H1 (cell line): ENCODE measurements at regions not wholly inside any gene's neighbourhood (a gene's known extent, or its start where the extent isn't known, plus 50 kb on each side); places are given as distances from the start of the nearest gene placed in this dataset.

Experiments used
- CTCF ChIA-PET: fragments of 300-600 bp; sonication (Branson Sonifier 250); formaldehyde crosslinking; loops from one replicate; lab custom pipeline; 2021; ENCODE audit not compliant: partially characterized antibody; lab: Charles Lee
- POLR2A ChIA-PET: fragments of 300-600 bp; sonication (Branson Sonifier 250); formaldehyde crosslinking; loops from one replicate; lab custom pipeline; 2021; ENCODE audit warnings: inconsistent platforms; ENCODE audit not compliant: partially characterized antibody; lab: Charles Lee
- DNase-seq, 2 experiments: peaks; one replicate each; pipeline versions ENCODE4 v3.0.0 to v3.0.0-alpha.2; 2010 to 2022; ENCODE audit warnings: low spot score in 2 of 2, low read depth in 1 of 2, mixed read lengths in 1 of 2
- FAIRE-seq: peaks from 2 replicates; lab custom pipeline; 2011; peaks lifted over from hg19 to GRCh38; lab: Jason Lieb, UNC
- H2AFZ ChIP-seq: 2 replicates; pipeline ENCODE4 v1.8.1; 2012; ENCODE audit warnings: low read length, inconsistent platforms
- H2AK5ac ChIP-seq: 2 replicates; pipeline ENCODE4 v1.6.1; 2013; ENCODE audit warnings: low read depth, low read length
- H2BK120ac ChIP-seq: replicated peaks from 2 replicates; pipeline ENCODE3; 2013; ENCODE audit warnings: low read depth, low read length, inconsistent platforms
- H2BK12ac ChIP-seq: 2 replicates; pipeline ENCODE4 v1.6.1; 2013; ENCODE audit warnings: low read depth, low read length
- H2BK15ac ChIP-seq: 2 replicates; pipeline ENCODE4 v1.6.1; 2013; ENCODE audit warnings: low read length
- H2BK20ac ChIP-seq: 2 replicates; pipeline ENCODE4 v1.6.1; 2013; ENCODE audit warnings: low read length
- H2BK5ac ChIP-seq: 2 replicates; pipeline ENCODE4 v1.6.1; 2013; ENCODE audit warnings: low read depth, low read length
- H3K14ac ChIP-seq: 2 replicates; pipeline ENCODE4 v1.6.1; 2013; ENCODE audit warnings: inconsistent platforms; ENCODE audit not compliant: insufficient read length
- H3K18ac ChIP-seq: 2 replicates; pipeline ENCODE4 v1.6.1; 2013; ENCODE audit warnings: low read length; ENCODE audit errors: extremely low read depth
- H3K23ac ChIP-seq: 2 replicates; pipeline ENCODE4 v1.6.1; 2013; ENCODE audit warnings: inconsistent platforms; ENCODE audit not compliant: insufficient read length
- H3K23me2 ChIP-seq: 2 replicates; pipeline ENCODE4 v1.6.1; 2013; ENCODE audit warnings: low read depth, low read length
- H3K27ac ChIP-seq: 2 replicates; pipeline ENCODE4 v1.6.1; 2011; ENCODE audit warnings: low read depth, low read length, inconsistent platforms
- H3K27me3 ChIP-seq, 4 experiments: replicated peaks in 1 of 4; 1 replicate in 1 of 4; 2 replicates in 3 of 4; pipeline versions ENCODE4 v1.6.1 to v1.8.1; 2011 to 2013; ENCODE audit warnings: low read length in 3 of 4, mild to moderate bottlenecking in 3 of 4, inconsistent platforms in 2 of 4, mixed read lengths in 2 of 4, moderate library complexity in 1 of 4; ENCODE audit not compliant: control insufficient read depth in 3 of 4, insufficient read depth in 3 of 4; ENCODE audit errors: extremely low read depth in 1 of 4
- H3K36me3 ChIP-seq, 4 experiments: 2 replicates each; pipeline versions ENCODE4 v1.6.1 to v1.8.1; 2011 to 2013; ENCODE audit warnings: mild to moderate bottlenecking in 4 of 4, low read length in 3 of 4, moderate library complexity in 2 of 4, control low read depth in 1 of 4, inconsistent platforms in 1 of 4; ENCODE audit not compliant: insufficient read depth in 4 of 4, control insufficient read depth in 2 of 4
- H3K4ac ChIP-seq: replicated peaks from 2 replicates; pipeline ENCODE3; 2013; ENCODE audit warnings: low read length, low read depth, mixed read lengths, inconsistent platforms; ENCODE audit not compliant: insufficient read length
- H3K4me1 ChIP-seq, 4 experiments: replicated peaks in 1 of 4; 1 replicate in 1 of 4; 2 replicates in 3 of 4; pipeline versions ENCODE4 v1.6.1 to v1.8.1; 2011 to 2013; ENCODE audit warnings: low read length in 3 of 4, inconsistent platforms in 2 of 4, mixed read lengths in 1 of 4; ENCODE audit not compliant: insufficient read depth in 4 of 4, control insufficient read depth in 3 of 4
- H3K4me2 ChIP-seq, 2 experiments: 2 replicates each; pipeline versions ENCODE4 v1.6.1 to v1.8.1; 2011 to 2013; ENCODE audit warnings: low read depth in 2 of 2, low read length in 2 of 2, control low read depth in 1 of 2, inconsistent platforms in 1 of 2, mild to moderate bottlenecking in 1 of 2; ENCODE audit not compliant: insufficient read depth in 1 of 2
- H3K4me3 ChIP-seq, 4 experiments: fragments of 200-600, 300-600 bp in 1 of 4; sonication (generic), shearing (Covaris generic), sonication (Bioruptor Twin) in 1 of 4; 2 replicates each; pipeline versions ENCODE4 v1.5.1 to v1.8.1; 2011 to 2016; ENCODE audit warnings: low read length in 4 of 4, low read depth in 3 of 4, control low read depth in 2 of 4, inconsistent platforms in 2 of 4, mild to moderate bottlenecking in 2 of 4, mixed read lengths in 1 of 4, moderate library complexity in 1 of 4; ENCODE audit not compliant: insufficient read depth in 2 of 4; ENCODE audit errors: extremely low read depth in 1 of 4
- H3K56ac ChIP-seq: replicated peaks from 2 replicates; pipeline ENCODE3; 2013; ENCODE audit warnings: low read depth, mild to moderate bottlenecking, mixed read lengths, low read length, inconsistent platforms; ENCODE audit not compliant: insufficient read length
- H3K79me1 ChIP-seq: 2 replicates; pipeline ENCODE4 v1.6.1; 2013; ENCODE audit warnings: low read depth, low read length, control low read depth
- H3K79me2 ChIP-seq, 2 experiments: 2 replicates each; pipeline versions ENCODE4 v1.6.1 to v1.8.1; 2012 to 2013; ENCODE audit warnings: low read length in 2 of 2, mild to moderate bottlenecking in 2 of 2, inconsistent platforms in 1 of 2; ENCODE audit not compliant: insufficient read depth in 2 of 2, control insufficient read depth in 1 of 2
- H3K9ac ChIP-seq, 4 experiments: replicated peaks in 1 of 4; 1 replicate in 1 of 4; 2 replicates in 3 of 4; pipeline versions ENCODE4 v1.6.1 to v1.8.1; 2011 to 2013; ENCODE audit warnings: low read depth in 3 of 4, low read length in 3 of 4, control low read depth in 2 of 4, mild to moderate bottlenecking in 2 of 4, moderate library complexity in 2 of 4, inconsistent platforms in 1 of 4; ENCODE audit errors: extremely low read depth in 1 of 4
- H3K9me3 ChIP-seq, 2 experiments: 2 replicates each; pipeline versions ENCODE4 v1.6.1 to v1.8.1; 2012 to 2013; ENCODE audit warnings: mild to moderate bottlenecking in 2 of 2, moderate library complexity in 2 of 2, control low read depth in 1 of 2, inconsistent platforms in 1 of 2, low read depth in 1 of 2, low read length in 1 of 2, mixed read lengths in 1 of 2; ENCODE audit not compliant: insufficient read depth in 2 of 2
- H4K20me1 ChIP-seq, 2 experiments: replicated peaks in 1 of 2; 2 replicates each; pipeline versions ENCODE3 to v1.8.1; 2011 to 2013; ENCODE audit warnings: inconsistent platforms in 2 of 2, low read length in 2 of 2, mild to moderate bottlenecking in 1 of 2; ENCODE audit not compliant: insufficient read depth in 2 of 2, control insufficient read depth in 1 of 2
- H4K5ac ChIP-seq: 2 replicates; pipeline ENCODE4 v1.6.1; 2013; ENCODE audit warnings: low read length, low read depth, mixed read lengths, inconsistent platforms; ENCODE audit not compliant: insufficient read length
- H4K8ac ChIP-seq: 2 replicates; pipeline ENCODE4 v1.8.0; 2013; ENCODE audit warnings: mild to moderate bottlenecking, moderate library complexity, low read length, inconsistent platforms; ENCODE audit not compliant: insufficient read depth; ENCODE audit errors: extremely low read depth
- H4K91ac ChIP-seq: replicated peaks from 2 replicates; pipeline ENCODE3; 2013; ENCODE audit warnings: low read length, mixed read lengths, inconsistent platforms; ENCODE audit not compliant: insufficient read length
- BACH1 ChIP-seq: IDR thresholded peaks from 2 replicates; pipeline ENCODE4 v1.6.1; 2012; ENCODE audit warnings: low read length, improper control_type of control experiment
- BCL11A ChIP-seq, 2 experiments: IDR thresholded peaks; one replicate each; pipeline ENCODE4 v1.6.1; 2011; ENCODE audit warnings: low read depth in 2 of 2, low read length in 2 of 2, mild to moderate bottlenecking in 2 of 2
- CBX8 ChIP-seq: fragments of 300-800, 300-1000 bp; sonication (generic); IDR thresholded peaks from 2 replicates; pipeline ENCODE4 v1.7.1; 2016; ENCODE audit warnings: low read depth, low read length, borderline replicate concordance
- EGR1 ChIP-seq: IDR thresholded peaks from 2 replicates; pipeline ENCODE4 v1.6.1; 2011; ENCODE audit warnings: low read depth, low read length, borderline replicate concordance
- EP300 ChIP-seq, 2 experiments: IDR thresholded peaks; 1 replicate in 1 of 2; 2 replicates in 1 of 2; pipeline ENCODE4 v1.6.1; 2011 to 2012; ENCODE audit warnings: low read depth in 2 of 2, low read length in 2 of 2, mild to moderate bottlenecking in 2 of 2, borderline replicate concordance in 1 of 2, inconsistent platforms in 1 of 2, moderate library complexity in 1 of 2
- GABPA ChIP-seq: IDR thresholded peaks from 2 replicates; pipeline ENCODE4 v1.6.1; 2011; ENCODE audit warnings: mild to moderate bottlenecking, low read length, moderate library complexity, borderline replicate concordance; ENCODE audit not compliant: insufficient read depth
- KDM4A ChIP-seq: IDR thresholded peaks from one replicate; pipeline ENCODE4 v1.7.1; 2012; ENCODE audit warnings: low read depth, mild to moderate bottlenecking, moderate library complexity, low read length, inconsistent platforms; ENCODE audit not compliant: severe bottlenecking
- MAFK ChIP-seq: IDR thresholded peaks from 2 replicates; pipeline ENCODE4 v1.6.1; 2012; ENCODE audit warnings: low read depth, mild to moderate bottlenecking, improper control_type of control experiment, low read length
- NANOG ChIP-seq: IDR thresholded peaks from 2 replicates; pipeline ENCODE4 v1.6.1; 2011; ENCODE audit warnings: low read length, low read depth, mild to moderate bottlenecking, inconsistent platforms; ENCODE audit not compliant: insufficient read depth, poor library complexity, severe bottlenecking
- POLR2A ChIP-seq, 2 experiments: IDR thresholded peaks; 1 replicate in 1 of 2; 2 replicates in 1 of 2; pipeline ENCODE4 v1.6.1; 2011; ENCODE audit warnings: low read depth in 2 of 2, low read length in 2 of 2, mild to moderate bottlenecking in 2 of 2; ENCODE audit errors: control extremely low read depth in 1 of 2
- RBBP5 ChIP-seq: IDR thresholded peaks from 2 replicates; pipeline ENCODE4 v1.7.1; 2012; ENCODE audit warnings: low read depth, mild to moderate bottlenecking, inconsistent platforms, low read length, moderate library complexity, borderline replicate concordance
- RFX5 ChIP-seq: IDR thresholded peaks from 2 replicates; pipeline ENCODE4 v1.6.1; 2011; ENCODE audit warnings: low read depth, low read length, improper control_type of control experiment, borderline replicate concordance
- SRF ChIP-seq: IDR thresholded peaks from 2 replicates; pipeline ENCODE4 v1.6.1; 2011; ENCODE audit warnings: mild to moderate bottlenecking, low read depth, low read length, moderate library complexity
- ZNF274 ChIP-seq: IDR thresholded peaks from 2 replicates; pipeline ENCODE4 v1.7.0; 2012; ENCODE audit warnings: low read length, borderline replicate concordance; ENCODE audit errors: extremely low read depth
- WGBS, 2 experiments: shearing (Covaris generic) in 1 of 2; methylation state at CpG; one replicate each; pipeline versions ENCODE4 v1.1.6 to v1.1.7; 2013 to 2015; ENCODE audit warnings: low lambda C conversion rate in 2 of 2, mixed read lengths in 2 of 2, inconsistent platforms in 1 of 2, low coverage in 1 of 2, missing lambda C conversion rate in 1 of 2; ENCODE audit not compliant: insufficient replicate concordance in 2 of 2, insufficient coverage in 1 of 2, insufficient read length in 1 of 2; ENCODE audit errors: extremely low coverage in 1 of 2, missing lambda C conversion rate in 1 of 2; 5-methylcytosine and 5-hydroxymethylcytosine counted together

DNA sequence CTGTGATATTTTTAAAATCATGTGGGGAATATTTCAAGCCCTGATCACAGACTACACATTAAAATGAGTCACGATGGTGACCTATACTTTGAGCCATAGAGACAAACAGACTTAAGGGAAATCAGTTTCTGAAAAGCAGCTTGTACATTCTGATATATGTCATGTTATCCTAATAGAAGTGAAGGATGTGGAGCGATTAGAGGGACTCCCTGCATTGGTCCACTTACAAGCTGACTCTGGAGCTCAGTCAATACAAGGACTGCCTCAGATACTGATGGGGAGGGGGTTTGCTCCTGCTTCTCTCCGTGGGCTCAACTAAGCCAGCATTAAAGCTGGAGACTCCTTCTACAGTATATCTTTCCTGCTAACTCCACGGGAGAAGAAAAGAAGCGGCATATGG lies 173.5 kb downstream of the ALG10B start:
- FAIRE-seq (no peak), DNase-seq (no peak)
- Histone ChIP-seq H3K36me3 (no peaks in the 10 kb centered on the region), H3K23me2 (no peaks in the 10 kb centered on the region), H2AK5ac (no peak overlapping the region), H4K91ac (no peak overlapping the region), H3K56ac (no peak overlapping the region), H3K79me1 (no peaks in the 10 kb centered on the region), H3K18ac (no peak overlapping the region), H2BK15ac (no peak overlapping the region), H3K4me2 (no peak overlapping the region), H3K4ac (no peak overlapping the region), H3K4me1 (peaks cover 0 to 12% (median 3%) of the 10 kb centered on the region in 4 experiments; a peak in 4 of 7 replicates), H3K27ac (no peak overlapping the region), H4K20me1 (no peaks in the 10 kb centered on the region), H3K79me2 (no peaks in the 10 kb centered on the region), H3K9me3 (0 out of 4 replicates have a peak, but pooled peaks cover 0 to 3% of the 10 kb centered on the region in 2 experiments), H3K4me3 (no peak overlapping the region), H2BK120ac (no peak overlapping the region), H2BK20ac (no peak overlapping the region), H3K9ac (no peak overlapping the region), H2AFZ (no peak overlapping the region), H2BK12ac (no peak overlapping the region), H2BK5ac (no peak overlapping the region), H3K14ac (no peak overlapping the region), H3K27me3 (no peaks in the 10 kb centered on the region; a peak in 1 of 7 replicates), H3K23ac (no peak overlapping the region), H4K8ac (no peak overlapping the region), H4K5ac (no peak overlapping the region)
- 83% methylated on average over 5 of the region's 5 CpGs; no CpG with 5 or more reads in 1 of the 2 experiments for WGBS, 2 experiments
- POLR2A ChIA-PET: no interaction called here
- CTCF ChIA-PET: no interaction called here
- TF ChIP-seq GABPA (no peak), EGR1 (no peak), SRF (no peak), ZNF274 (no peak), MAFK (no peak), NANOG (no peak), POLR2A (IDR thresholded peaks at IDR 0.05; ENCODE audit: control extremely low read depth in 1 of 2, low read depth in 2 of 2, low read length in 2 of 2) (no peak), BCL11A (IDR thresholded peaks at IDR 0.05; ENCODE audit: low read depth in 2 of 2, low read length in 2 of 2) (no peak), CBX8 (no peak), KDM4A (no peak), BACH1 (no peak), RBBP5 (no peak), RFX5 (no peak), EP300 (IDR thresholded peaks at IDR 0.05; ENCODE audit: borderline replicate concordance in 1 of 2, low read depth in 2 of 2, low read length in 2 of 2) (no peak)
